HG03196 (cell line): ENCODE measurements at regions not wholly inside any gene's neighbourhood (a gene's known extent, or its start where the extent isn't known, plus 50 kb on each side); places are given as distances from the start of the nearest gene placed in this dataset.
A peak's percentile ranks its signal among the peaks of the same experiment; 100 is the strongest.

Experiments used
- ATAC-seq: cut with Tn5 transposase; IDR thresholded peaks from one replicate; pipeline ENCODE4 v1.9.1; 2021; ENCODE audit not compliant: unreplicated experiment

DNA sequence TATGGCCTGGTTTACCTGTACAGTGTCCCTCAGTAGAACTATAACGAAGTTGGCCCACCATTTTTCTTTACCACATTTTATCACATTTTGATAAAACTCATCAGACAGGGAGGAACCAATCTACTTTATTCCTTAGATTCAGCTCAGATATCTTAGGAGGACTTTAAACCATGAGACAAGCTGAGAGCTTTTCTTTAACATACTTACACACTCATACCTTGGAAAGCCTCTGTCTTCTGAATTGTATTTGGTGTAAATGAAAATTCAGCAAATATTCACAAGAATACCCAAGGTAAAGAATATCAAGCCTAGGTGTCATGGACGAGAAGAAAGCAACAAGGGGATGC is 313.2 kb downstream of the ENC1 start:
- ATAC-seq: no peak

DNA sequence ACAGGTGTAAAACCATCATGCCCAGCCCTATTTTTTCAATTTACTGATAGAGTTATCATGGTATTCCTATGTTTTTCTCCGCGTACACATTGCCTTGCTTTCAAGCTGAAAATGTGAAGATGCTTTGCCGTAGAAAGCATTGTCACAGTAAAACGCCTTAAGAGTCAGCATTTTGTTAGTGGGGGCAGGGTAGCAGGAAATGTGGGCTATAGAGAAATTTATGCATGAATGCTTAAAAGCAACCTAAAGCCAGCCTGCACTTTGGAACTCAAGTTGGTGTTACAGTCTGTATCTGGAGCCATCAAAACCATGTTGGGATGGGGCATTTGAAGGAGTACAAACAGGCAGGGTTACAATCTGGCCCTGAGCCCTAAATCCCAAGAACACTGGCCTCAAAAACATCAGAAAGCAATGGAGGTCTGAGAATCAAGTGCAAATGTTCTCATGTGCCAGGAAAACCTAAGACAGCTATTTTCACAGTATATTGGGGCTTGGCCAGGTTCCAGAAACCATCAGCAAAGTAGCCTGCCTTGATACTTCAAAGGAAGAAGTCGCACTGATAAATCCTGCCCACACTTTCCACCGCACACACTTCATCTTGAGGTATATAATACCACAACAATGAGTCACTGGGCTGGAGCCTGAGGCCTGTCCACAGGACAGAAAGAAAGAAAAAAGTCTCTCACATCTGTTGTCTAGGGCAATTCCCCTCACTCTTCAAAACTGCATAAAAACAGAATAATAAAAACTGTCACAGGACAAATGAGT is 313.8 kb downstream of the ENC1 start:
- peak; percentile 85 for ATAC-seq

DNA sequence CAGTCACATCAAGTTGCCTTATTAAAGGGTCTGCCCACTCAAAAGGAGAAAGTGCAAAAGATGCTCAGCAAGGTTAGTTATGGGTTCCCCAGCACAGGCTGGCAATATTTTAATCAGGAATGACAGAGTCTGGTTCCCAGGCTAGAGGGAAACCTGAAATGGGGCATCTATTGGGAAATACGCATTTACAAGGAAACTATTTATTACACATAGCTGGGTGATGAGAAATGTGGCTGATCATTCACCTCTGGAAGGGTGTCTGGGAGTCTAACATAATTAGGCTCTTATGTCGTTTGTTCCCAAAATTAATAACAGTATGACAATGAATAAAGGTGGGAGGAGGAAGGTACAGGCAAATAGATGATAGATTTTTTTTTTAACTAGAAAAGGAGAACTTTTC is 314.7 kb downstream of the ENC1 start:
- no peak for ATAC-seq

DNA sequence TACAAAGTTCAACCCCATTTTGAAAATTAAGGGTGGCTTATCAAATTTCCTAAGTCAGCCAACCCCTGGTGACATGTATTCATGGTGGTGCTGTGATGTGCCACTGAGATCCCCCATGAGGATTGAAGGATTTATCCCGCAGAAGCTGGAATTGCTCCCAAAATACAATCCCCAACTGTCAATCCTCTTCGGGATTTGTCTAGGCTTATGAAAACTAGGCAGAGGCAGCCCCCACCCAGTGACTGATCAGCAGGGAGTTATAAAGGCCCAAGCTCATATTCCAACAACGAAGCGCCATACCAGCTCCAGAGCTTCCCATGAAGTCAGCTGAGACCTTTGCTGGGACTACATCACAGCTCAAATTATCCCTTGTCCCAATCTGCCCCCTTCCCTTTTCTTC is 316.0 kb downstream of the ENC1 start:
- no peak for ATAC-seq

DNA sequence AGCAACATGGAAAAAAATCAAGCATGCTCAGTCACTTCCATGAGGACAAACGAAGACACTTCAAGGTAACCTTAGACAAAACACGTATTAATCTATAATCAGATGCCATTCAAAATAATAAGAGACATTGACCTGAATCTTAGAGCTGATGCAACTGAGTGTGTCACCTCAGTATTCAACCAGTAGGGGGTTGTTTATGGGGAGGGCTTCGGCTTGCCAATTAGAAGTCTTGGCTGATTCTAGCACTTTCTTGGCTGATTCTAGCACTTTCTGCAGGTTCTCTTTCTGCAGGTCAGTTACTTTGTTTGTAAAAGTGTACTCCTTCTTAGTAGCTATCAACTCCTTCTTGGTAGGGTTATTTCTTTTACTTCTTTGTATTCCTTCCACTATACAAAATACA is 317.6 kb downstream of the ENC1 start:
- no peak for ATAC-seq

DNA sequence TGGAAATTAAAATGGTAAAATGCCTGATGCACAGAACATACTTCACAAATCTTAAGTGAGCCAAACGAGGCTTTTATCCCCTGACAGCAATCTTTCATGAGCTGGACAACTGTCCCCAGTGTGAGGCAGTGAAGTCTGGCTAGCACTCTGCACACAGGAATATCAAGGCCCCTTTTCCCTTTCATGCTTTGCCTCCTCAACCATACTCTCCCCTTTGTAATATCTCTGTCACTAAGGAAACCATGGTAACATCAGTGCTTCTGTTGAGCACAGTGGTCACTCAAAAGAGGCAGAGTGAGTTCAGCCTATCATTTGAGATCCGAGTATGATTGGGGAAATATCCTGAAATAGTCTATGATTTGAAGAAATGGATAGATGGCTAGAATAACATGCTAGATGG is 318.3 kb downstream of the ENC1 start:
- no peak for ATAC-seq

DNA sequence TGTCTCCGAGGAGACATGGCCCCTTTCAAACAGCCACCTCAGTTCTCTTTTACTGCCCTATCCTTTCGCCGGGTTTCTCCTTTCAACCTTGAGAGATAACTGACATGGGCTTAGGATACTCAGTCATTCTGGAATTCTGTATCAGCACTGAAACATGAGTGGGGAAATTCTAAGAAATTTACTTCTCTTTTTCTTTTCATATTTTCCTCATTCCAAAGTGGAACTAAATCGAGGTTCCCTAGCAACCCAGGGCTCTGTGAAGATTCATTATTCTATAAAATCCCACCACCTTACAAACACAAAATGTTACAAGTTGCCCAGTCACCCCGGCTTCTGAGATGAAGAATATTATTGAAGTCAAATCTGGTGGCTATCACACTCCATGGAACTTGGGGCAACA is 319.2 kb downstream of the ENC1 start:
- no peak for ATAC-seq

DNA sequence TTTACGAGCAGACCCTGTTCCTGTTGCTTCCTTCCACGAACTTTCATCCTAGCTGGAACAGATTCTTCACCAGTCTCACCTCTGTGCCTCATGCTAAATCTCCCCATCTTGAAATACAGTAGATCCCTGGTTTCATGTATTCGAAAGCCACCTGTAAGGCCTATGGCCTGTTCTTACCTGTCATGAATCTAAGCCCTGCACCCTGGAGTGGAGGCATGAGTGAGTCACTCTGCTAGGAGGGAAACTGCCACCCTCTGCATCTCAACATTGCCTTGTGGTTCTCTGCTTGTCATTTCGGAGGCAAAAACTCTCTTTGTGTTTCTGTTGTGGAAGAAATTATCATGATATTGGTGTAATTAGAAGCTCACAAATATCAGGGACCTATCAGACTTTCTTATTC is 320.0 kb downstream of the ENC1 start:
- no peak for ATAC-seq

DNA sequence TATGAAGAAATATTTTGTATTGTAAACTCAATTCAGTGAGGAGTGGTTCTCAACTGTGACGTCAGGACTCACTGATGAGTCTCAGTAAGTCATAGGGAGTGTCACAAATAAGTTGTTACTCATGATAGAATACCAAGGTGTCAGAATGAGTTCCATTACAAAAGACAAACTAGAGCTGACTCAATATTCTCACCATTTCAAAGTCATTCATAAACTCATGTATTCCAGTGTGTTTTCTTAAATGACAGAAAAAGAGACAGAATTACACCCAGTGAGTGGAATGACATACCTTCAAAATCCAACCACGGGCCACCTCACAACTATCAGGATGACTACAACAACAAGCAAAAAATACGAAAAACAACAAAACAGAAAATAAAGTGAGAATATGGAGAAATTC is 321.5 kb downstream of the ENC1 start:
- no peak for ATAC-seq

DNA sequence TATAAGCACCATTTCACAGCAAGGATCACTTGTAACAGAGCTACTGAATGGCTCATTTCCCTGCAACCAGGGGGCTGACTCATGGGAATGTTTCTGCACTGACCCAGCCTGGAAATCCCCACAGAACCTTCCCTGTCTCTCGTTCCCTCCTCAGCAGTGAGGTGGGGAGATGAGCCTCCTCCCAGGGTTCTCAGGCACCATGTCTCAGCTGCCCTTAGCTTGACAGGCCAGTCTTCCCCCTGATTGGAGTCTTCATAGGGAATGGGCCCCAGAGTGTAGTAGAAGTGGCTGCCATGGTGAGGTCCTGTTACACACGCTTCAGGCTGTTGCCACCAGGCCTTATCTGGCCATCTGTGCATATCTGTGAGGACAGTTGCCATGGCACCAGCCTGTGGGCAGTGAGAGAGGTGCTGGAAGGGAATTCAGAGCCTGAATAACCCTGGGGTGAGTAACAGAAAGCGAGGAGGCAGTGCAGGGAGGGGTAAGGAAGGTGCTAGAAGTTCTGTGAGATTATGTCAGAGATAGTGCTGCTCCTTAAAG is 324.4 kb downstream of the ENC1 start:
- ATAC-seq: no peak

DNA sequence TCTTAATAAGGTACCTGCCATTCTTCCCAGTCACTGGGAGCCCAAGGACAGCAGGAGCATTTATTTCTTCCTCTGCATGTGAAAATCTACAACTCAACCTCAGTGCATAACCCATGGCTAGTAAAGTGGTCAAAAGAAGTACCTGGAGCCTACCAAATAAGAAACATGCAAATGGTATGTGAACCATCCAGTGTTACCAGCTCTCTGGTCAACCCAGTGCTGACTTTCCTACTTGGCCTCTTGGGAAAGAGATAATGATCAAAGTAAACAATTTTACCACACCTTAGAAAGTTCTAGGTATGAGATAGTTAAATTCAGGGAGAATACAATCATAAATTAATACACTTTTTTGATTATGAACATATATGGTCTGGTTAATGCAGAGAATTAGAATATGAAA is 325.6 kb downstream of the ENC1 start:
- no peak for ATAC-seq

DNA sequence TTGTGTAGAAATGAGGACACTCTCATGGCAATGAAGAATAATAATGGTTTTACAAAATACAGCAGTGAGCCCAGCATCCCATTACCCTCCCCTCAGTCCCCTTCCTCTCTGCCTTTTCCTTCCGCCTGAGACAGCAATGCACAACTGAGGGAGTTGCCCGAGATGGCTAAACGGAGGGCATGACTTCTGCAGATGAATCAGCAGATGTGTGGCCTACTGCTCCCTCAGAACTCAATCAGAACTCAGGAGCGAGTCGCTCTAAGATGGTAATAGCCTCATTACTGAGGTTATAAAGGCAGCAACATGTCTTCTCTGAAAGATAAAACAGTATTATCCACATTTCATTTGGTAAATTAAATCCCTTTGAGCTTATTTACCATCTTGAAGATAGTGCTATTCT is 326.6 kb downstream of the ENC1 start:
- no peak for ATAC-seq

DNA sequence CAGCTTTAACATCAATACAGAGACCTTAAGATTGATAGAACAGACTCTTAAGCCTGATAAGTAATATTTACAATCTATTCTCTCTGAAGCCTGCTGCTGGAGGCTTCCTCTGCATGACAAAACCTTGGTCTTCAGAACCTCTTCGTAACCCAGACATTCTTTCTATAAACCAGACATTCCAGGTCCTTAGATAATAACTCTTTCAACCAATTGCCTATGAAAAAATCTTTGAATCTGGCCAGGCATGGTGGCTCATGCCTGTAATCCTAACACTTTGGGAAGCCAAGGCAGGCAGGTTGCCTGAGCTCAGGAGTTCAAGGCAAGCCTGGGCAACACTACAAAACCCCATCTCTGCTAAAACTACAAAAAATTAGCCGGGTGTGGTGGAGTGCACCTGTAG is 327.8 kb downstream of the ENC1 start:
- ATAC-seq: no peak

DNA sequence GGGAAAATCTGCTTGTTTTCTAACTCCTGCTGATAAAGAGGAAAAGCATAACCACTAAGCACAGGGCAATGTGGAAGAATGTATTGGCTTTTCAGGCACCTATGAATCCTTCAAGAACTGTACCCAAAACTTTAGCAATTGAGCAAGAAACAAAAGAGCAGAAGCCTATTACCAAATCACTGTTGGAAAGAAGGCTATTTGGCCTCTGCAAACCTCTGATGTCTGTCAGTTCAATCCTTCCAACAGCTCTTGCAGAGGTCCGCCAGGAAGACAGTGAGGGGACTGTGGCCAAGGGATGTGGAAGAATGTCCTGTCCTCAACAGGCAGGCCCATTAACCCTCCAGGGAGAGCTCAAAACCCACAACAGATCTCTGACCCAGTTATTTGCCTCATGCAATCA is 328.6 kb downstream of the ENC1 start:
- no peak for ATAC-seq

DNA sequence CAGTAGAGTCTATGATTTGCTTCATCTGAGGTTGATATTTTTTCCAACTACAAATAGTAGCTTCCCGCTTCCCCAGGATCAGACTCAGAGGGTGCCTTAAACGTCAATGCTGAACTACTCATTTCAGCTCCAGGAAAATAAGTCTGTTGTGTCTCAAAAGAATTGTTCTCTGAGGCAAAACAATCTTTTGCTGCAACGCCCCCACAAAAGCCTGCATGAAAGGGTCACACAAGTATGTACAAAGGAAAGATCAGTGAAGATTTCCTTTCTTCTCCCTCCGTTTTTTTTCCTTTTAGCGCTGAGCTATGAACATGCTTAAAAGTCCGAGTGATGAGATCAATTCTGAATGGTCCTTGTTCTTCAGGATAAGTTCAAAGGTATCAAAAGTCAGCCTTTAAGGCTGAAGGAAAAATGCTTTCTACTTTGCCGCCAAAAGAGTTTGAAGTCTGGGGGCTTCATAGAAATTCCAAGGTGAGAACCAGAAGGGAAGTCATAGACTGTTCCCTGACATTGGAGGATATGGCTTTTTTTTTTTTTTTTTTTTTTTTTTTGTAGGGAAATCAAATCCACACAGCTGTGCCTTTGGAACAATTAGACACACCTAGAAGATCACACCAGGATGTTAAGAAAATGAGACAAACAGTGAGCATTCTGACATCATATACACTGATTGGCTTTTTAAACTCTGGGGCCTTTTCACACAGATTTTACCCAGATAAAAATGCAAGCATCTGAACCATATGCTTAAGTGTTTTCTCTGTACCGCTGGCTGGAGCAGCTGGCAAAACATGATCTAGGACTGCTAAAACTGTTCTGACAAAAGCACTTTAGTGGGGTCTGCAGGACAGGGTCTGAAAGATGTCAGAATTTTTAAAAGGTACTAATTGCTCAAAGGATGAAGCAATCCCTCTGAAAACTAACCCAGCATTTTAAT is 329.3 kb downstream of the ENC1 start:
- ATAC-seq: no peak

DNA sequence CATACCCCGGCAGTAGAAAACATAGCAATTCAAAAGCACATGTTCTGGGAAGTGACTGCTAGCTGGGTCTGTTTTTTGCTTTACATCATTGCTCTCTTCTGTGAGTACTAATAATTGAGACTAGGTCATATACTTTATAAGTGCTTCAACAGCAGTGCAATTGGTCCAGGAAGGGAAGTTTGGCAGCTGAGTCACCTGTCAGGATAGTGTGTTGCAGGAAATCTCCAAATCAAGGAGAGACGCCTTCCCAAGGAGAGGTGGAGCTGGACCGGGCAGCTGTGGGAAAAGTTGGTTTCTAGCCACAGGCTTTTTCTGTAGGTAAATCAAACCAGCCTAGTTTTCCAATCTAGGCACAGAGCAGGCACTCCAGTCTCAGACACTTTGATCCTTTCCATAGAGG is 330.1 kb downstream of the ENC1 start:
- ATAC-seq: no peak

DNA sequence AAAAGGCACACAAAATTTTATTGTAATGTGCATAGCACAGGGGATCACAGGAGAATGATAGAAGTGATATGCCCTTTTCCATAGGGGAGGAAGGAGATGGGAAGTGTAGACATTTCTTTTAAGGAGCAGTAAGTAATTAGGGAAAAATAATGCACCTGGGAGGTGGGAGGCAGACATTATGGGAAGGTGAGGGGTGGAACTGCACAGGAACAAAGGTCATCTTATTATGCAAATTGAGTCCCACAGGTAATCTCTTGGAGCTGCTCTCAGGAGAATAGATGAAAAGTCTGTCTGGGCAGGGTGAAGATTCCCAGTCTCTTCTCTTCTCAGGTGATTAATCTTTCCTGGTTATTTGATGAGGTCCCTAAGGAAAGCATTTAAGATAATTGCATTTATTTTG is 331.5 kb downstream of the ENC1 start:
- no peak for ATAC-seq

DNA sequence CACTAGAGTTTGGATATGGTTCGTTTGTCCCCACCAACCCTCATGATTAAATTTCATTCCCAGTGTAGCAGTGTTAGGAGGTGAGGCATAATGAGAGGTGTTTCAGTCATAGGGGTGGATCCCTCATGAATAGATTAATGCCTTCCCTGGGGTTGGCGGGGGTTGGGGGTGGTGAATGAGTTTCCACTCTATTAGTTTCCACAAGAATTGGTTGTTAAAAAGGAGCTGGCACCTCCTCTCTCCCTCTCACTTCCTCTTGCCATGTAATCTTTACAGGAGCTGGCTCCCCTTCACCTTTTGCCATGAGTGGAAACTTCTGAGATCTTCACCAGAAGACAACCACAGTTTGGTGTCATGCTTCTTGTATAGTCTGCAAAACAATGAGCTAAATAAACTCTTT is 333.7 kb downstream of the ENC1 start:
- ATAC-seq: no peak

DNA sequence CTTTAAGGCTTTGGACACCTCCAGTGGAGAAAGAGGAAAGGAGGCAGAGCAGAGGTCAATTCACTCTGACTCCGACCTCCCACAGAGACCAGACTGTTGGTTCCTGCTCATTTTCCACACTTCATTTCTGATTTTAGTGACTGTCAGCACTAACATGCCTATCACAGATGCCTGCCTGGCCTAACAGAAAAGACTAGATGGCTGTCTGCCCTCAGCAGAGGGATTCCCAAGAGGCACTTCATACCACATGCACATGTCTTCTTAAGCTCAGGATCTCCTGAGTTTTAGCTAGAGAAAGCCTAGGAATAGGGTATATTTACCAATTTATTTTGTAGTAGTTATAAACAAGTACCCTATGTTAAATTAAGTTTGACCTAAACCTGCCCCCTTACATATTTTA is 336.0 kb downstream of the ENC1 start:
- ATAC-seq: no peak

DNA sequence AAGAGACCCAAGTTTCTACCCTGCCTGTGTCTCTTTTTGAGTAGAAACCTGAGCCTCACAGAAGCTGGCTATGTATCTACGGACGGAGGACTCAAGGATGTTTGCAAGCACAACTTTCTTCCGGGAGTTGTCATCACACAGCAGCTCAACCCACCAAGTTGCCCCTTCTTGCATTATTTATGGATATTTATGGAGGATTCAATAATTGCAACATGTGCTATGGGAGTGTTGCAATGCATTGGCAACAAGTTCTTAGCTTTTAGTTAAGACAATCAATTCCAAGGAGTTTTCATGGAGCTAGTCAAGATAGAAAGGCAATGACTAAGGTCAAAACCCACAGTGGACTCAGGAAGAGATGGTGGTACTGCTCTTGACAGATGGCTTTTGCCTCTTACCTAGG is 336.9 kb downstream of the ENC1 start:
- ATAC-seq: no peak

DNA sequence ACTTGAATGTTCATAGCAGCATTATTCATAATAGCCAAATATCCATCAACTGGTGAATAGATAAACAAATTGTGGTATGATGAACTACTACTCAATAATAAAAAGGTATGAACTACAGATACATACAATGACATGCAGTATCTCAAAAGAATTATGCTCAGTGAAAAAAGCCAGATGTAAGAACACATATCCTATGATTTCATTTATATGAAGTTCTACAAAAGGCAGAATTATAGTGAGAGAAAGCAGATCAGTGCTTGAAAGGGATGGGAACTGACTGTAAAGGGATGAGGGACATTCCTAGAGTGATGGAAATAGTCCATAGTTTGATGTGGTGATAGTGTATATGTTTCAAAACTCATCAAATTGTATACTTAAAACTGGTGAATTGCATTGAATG is 339.0 kb downstream of the ENC1 start:
- no peak for ATAC-seq

DNA sequence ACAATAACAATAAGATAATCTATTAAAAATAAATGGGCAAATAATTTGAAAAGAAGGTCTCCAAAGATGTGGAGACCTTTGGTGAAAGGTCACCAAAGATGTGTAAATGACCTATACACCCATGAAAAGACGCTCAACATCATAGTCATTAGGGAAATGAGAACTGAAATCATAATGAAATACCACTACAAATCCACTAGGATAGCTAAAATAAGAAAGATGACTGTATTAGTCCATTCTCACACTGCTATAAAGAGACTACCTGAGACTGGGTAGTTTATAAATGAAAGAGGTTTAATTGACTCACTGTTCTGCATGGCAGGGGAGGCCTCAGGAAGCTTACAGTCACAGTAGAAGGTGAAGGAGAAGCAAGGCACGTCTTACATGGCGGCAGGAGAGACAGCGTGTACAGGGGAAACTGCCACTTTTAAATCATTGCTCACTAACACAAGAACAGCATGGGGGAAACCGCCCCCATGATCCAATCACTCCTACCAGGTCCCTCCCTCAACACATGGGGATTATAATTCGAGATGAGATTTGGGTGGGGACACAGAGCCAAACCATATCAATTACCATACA is 339.6 kb downstream of the ENC1 start:
- no peak for ATAC-seq
